Fibroblast of mammary gland (primary cell): ENCODE measurements at regions not wholly inside any gene's neighbourhood (a gene's known extent, or its start where the extent isn't known, plus 50 kb on each side); places are given as distances from the start of the nearest gene placed in this dataset.
A peak's percentile ranks its signal among the peaks of the same experiment; 100 is the strongest.

ENCODE experiments used
- DNase-seq: peaks from one replicate; pipeline ENCODE4 v3.0.0-alpha.2; 2010; ENCODE audit warnings: low read depth
- H3K4me3 ChIP-seq: 2 replicates; pipeline ENCODE4 v1.5.1; 2011; ENCODE audit warnings: low read depth, mild to moderate bottlenecking, low read length, moderate library complexity; ENCODE audit not compliant: control insufficient read depth
- TF ChIP-seq, protein P1 (sequence below): conservative IDR thresholded peaks from 2 replicates; pipeline ENCODE4 v1.5.1; 2011; ENCODE audit warnings: low read depth, low read length, inconsistent platforms; ENCODE audit not compliant: control insufficient read depth, insufficient read depth

GRCh38 chr11:103830205-103830604, 206.2 kb upstream of the DDI1 start:
- no peak overlapping the region for H3K4me3 ChIP-seq
- DNase-seq, result no peak
- TF ChIP-seq, protein P1, sequence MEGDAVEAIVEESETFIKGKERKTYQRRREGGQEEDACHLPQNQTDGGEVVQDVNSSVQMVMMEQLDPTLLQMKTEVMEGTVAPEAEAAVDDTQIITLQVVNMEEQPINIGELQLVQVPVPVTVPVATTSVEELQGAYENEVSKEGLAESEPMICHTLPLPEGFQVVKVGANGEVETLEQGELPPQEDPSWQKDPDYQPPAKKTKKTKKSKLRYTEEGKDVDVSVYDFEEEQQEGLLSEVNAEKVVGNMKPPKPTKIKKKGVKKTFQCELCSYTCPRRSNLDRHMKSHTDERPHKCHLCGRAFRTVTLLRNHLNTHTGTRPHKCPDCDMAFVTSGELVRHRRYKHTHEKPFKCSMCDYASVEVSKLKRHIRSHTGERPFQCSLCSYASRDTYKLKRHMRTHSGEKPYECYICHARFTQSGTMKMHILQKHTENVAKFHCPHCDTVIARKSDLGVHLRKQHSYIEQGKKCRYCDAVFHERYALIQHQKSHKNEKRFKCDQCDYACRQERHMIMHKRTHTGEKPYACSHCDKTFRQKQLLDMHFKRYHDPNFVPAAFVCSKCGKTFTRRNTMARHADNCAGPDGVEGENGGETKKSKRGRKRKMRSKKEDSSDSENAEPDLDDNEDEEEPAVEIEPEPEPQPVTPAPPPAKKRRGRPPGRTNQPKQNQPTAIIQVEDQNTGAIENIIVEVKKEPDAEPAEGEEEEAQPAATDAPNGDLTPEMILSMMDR, result no peak

DNA sequence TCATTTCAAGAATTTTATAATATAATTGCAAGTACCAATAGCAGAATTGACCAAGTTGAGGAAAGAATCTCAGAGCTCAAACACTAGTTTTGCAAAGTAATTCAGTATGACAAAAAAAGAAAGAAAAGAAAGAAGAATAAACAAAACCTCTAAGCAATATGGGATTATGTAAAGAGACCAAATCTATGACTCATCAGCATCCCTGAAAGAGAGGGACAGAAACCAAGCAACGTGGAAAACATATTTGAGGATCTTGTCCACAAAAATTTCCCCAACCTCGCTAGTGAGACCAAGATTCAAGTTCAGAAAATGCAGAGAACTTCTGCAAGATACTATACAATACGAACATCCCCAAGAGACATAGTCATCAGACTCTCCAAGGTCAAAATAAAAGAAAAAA, 203.7 kb upstream of the DDI1 start:
- H3K4me3 ChIP-seq, result no peak overlapping the region
- DNase-seq, result peak; percentile 15
- TF ChIP-seq, protein P1, result no peak

GRCh38 chr11:103842191-103842590, 194.2 kb upstream of the DDI1 start:
- H3K4me3 ChIP-seq, result no peak overlapping the region
- TF ChIP-seq, protein P1, result no peak
- no peak for DNase-seq

- DNase-seq, result peak; percentile 93
- H3K4me3 ChIP-seq, result no peak overlapping the region
- TF ChIP-seq, protein P1, result no peak
These were observed 193.6 kb upstream of the DDI1 start for GRCh38 chr11:103842795-103843194.

- TF ChIP-seq, protein P1, result no peak
- DNase-seq, result no peak
These were observed 191.9 kb upstream of the DDI1 start for GRCh38 chr11:103844327-103845215.

DNA sequence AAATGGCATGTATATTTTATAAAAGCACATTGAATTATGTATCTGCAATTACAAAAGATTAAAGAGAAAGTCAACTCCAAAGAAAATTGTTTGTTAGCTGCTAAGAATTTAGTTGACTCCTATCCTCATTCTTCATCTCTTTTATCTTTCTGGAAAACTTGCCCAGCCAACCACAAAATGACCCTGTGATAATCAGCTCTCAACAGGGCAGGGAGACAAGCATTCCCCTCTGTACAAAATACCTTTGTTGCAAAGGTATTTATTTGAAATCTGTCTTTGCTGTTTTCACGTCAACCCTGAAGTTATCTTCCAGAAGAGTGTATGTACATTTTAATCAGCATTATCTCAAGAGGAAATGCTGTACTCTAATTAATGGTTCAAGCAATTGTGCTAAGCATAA, 191.1 kb upstream of the DDI1 start:
- no peak overlapping the region for H3K4me3 ChIP-seq
- no peak for DNase-seq
- TF ChIP-seq, protein P1, result no peak

More at GRCh38 chr11:103844327-103845215, 191.9 kb upstream of the DDI1 start:
- no peak overlapping the region for H3K4me3 ChIP-seq
